ENCODE measurements at regions not wholly inside any gene's neighbourhood (a gene's known extent, or its start where the extent isn't known, plus 50 kb on each side); places are given as distances from the start of the nearest gene placed in this dataset.

GRCh38 chr3:182451871-182452270 is 341.4 kb upstream of the ATP11B start:
- no peak overlapping the region for H3K4me3 ChIP-seq (ENCODE audit: low read depth in 2 of 2, low read length in 2 of 2)
- H3K9me3 ChIP-seq (ENCODE audit: control insufficient read depth, insufficient read depth, low read depth, low read length), result no peaks in the 10 kb centered on the region
- H3K4me1 ChIP-seq (ENCODE audit: control insufficient read depth, insufficient read depth, low read length), result no peaks in the 10 kb centered on the region
- ChIA-PET POLR2A (interaction anchor here (0.5 kb wide), 1 partner anchor 29 kb away, joined by 3 read pairs; no protein-coding TSS in a partner anchor), CTCF (no interaction called here)
- no TSS peak for BruUV-seq (replicated peaks)
- ATAC-seq (no peak), DNase-seq (ENCODE audit: low read depth, low spot score) (no peak)
- H3K27me3 ChIP-seq (ENCODE audit: control insufficient read depth, insufficient read depth, low read length), result no peaks in the 10 kb centered on the region
- H3K27ac ChIP-seq (ENCODE audit: low read length), result no peak overlapping the region
- H3K36me3 ChIP-seq (ENCODE audit: control insufficient read depth, insufficient read depth, low read length), result no peaks in the 10 kb centered on the region
- in situ Hi-C loops (cut with HindIII; ENCODE audit: low pct_unique_long_range_greater_than_20kb, low sequenced_read_pairs), result no loop called here
- intact Hi-C loops (cut with micrococcal nuclease; ENCODE audit: unreplicated experiment), result no loop called here
- no peak for TF ChIP-seq CTCF (IDR thresholded peaks at IDR 0.05)
- TF ChIP-seq POLR2AphosphoS5 (IDR thresholded peaks at IDR 0.05; ENCODE audit: low read depth, low read length), result no peak
- TF ChIP-seq REST (IDR thresholded peaks at IDR 0.05; ENCODE audit: insufficient read depth in 1 of 2, low read depth in 2 of 2, low read length in 1 of 2), result no peak
- no peak for TF ChIP-seq TCF7L2 (IDR thresholded peaks at IDR 0.05; ENCODE audit: low read depth, low read length)
- TF ChIP-seq SIN3A (IDR thresholded peaks at IDR 0.05; ENCODE audit: borderline replicate concordance, insufficient read depth, low read depth, low read length), result no peak

GRCh38 chr3:182455011-182455410 is 338.3 kb upstream of the ATP11B start:
- ChIA-PET CTCF (no interaction called here), POLR2A (no interaction called here)
- no peak overlapping the region for H3K27ac ChIP-seq (ENCODE audit: low read length)
- H3K9me3 ChIP-seq (ENCODE audit: control insufficient read depth, insufficient read depth, low read depth, low read length), result no peaks in the 10 kb centered on the region
- DNase-seq (ENCODE audit: low read depth, low spot score) (no peak), ATAC-seq (no peak)
- TF ChIP-seq REST (IDR thresholded peaks at IDR 0.05; ENCODE audit: insufficient read depth in 1 of 2, low read depth in 2 of 2, low read length in 1 of 2) (no peak), CTCF (IDR thresholded peaks at IDR 0.05) (no peak), SIN3A (IDR thresholded peaks at IDR 0.05; ENCODE audit: borderline replicate concordance, insufficient read depth, low read depth, low read length) (no peak), POLR2AphosphoS5 (IDR thresholded peaks at IDR 0.05; ENCODE audit: low read depth, low read length) (no peak)
- no peaks in the 10 kb centered on the region for H3K36me3 ChIP-seq (ENCODE audit: control insufficient read depth, insufficient read depth, low read length)
- H3K4me1 ChIP-seq (ENCODE audit: control insufficient read depth, insufficient read depth, low read length), result no peaks in the 10 kb centered on the region
- intact Hi-C loops (cut with micrococcal nuclease; ENCODE audit: unreplicated experiment) (no loop called here), in situ Hi-C loops (cut with HindIII; ENCODE audit: low pct_unique_long_range_greater_than_20kb, low sequenced_read_pairs) (no loop called here)
- H3K27me3 ChIP-seq (ENCODE audit: control insufficient read depth, insufficient read depth, low read length), result no peaks in the 10 kb centered on the region
- BruUV-seq (replicated peaks), result no TSS peak
- H3K4me3 ChIP-seq (ENCODE audit: low read depth in 2 of 2, low read length in 2 of 2), result no peak overlapping the region

Measured in Panc1 (cell line).